Stimulated activated CD8-positive, alpha-beta memory T cell treated with anti-CD3 and anti-CD28 coated beads, Interleukin-2, amount 100 ng/mL, for 48 hours (primary cell): ENCODE measurements at regions not wholly inside any gene's neighbourhood (a gene's known extent, or its start where the extent isn't known, plus 50 kb on each side); places are given as distances from the start of the nearest gene placed in this dataset.

Experiments
- DNase-seq, 2 donors: peaks; one replicate each; pipeline ENCODE4 v3.0.0-alpha.2; 2020; ENCODE audit warnings: low read depth in 2 of 2

DNA sequence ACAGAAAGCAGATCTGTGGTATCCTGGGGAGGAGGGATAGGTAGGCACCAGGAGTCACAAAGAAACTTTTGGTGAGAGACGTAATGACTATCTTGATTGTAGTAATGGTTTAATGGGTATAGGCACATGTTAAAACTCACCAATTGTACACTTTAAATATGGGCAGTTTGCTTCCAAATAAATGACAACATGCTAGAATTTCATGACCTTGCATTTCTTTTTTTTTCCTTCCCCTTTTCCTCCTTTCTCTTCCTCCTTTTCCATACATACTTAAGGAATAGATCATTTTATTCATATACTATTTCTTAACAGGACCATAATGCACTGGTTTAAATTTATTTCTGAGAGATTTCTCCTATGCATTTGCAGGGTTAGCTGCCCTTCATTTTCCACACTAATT lies 341.8 kb downstream of the TMEM182 start:
- DNase-seq = no peak

DNA sequence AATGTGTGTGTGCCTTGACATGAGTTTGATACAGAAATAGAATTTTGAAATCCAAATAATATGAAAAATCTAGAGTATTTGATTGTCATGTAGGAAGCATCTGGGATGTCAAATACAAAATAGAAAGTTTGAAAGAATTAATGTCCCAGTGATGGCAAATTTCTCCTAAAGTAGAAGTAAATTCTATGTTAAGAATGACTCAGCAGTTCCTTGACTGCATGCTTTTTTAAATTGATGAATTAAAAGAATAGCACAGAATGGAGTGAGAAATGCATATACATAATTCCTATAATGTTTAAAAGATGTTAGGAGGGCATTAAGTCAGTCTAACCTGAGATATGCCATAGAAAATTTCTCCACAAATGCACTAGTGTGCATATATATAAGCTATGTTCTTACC lies 357.5 kb downstream of the TMEM182 start:
- no peak for DNase-seq

DNA sequence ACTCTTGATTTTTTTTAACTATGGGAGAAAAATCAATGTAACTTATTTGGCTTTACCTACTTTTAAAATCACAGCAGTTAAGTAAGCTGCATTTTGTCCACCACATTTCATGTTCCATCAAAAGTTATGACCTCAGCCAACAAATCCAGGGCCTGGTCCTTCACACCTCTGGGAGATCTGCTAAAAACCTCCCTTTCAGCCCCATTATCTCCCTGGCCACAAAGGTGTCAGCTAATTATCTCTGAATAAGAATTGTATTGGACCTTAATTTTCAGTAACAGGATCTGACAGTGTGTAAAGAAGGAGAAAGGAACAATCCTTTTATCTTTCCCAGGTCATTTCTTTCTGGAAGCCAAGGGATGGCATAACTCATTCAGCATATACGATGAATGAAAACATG lies 359.3 kb downstream of the TMEM182 start:
- DNase-seq = no peak

DNA sequence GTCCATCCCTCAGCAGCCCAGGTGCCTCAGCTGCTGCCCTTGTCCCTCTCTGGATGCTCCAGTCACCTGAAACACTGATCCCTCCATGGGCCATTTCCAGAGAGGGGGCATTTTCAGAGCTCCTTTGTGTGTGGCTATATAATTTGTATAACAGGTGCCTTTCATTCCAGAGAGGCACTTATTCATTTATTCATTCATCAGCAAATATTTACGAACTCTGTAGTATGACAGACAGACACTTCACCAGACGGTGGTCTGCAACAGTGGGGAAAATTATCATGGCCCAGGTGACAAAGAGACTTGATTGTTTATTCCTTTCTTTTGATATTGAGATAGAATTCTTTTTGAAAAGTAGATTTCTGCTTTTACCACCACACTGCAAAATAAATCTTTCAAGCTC lies 361.7 kb downstream of the TMEM182 start:
- no peak for DNase-seq

DNA sequence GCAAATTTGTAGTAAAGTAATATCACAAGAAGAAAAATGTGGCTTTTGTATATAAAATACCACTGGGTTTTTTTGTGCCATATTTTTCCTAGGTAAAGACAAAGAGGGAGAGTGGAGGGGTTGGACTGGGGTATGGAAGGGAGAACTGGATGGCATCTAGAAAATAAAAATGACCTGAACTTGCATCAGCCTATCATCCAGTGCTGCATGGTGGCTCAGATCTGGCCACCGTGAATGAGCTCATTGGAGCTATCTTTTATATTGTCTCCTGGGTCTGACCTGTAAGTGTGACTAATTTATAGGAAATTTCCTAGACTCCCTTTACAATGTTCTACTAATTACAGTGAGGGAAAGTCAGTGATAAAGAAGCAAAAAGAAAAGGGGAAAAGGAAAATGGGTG lies 369.0 kb downstream of the TMEM182 start:
- DNase-seq = no peak

DNA sequence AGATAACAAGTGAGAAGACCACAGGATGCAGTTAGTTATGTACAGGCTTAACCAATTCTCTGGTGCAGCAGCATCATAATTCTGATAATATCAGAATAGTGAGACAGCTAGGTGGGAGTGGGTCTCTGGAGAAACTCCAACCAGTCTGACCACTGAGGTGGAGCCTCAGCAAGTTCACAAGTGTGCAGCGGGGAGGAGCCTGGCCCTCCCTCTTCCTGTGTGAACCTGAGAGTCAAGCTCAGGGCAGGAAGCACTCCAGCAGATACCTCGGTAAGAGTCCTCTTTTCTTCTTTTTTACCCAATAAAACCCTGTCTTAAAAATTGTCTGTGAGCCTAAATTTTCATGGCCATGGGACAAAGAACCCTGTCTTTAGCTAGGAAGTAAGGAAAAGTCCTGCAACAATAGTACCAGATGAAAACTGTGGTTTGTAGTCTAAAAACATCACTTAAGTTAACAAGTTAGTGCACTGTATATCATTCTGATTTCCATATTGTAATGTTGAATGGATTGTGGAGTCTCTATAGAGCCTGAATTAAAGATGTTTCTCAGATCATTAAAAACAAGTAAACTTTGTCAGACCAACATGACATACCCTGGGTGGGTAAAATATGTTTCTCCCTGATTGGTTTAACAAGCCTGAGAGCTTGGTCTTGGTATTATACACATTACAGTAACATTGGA lies 370.8 kb downstream of the TMEM182 start:
- no peak for DNase-seq

DNA sequence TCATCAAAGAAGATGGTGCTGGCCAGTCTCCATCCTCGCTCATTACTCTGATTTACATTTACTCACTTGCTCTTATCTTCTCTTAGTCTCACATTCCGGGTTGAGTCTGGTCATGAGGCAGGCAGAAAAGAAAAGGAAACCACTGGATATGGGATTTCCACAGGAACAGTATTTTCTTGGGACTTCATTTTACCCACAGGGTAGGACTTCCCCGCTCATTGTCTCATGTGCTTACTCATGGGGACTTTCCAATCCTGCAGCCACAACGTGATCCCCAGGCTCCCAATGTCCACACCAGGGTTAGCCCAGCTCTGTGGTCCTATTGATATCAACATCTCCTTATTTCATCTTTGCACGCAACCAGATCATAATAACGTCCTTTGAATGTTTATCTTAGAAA lies 373.8 kb downstream of the TMEM182 start:
- DNase-seq = no peak

DNA sequence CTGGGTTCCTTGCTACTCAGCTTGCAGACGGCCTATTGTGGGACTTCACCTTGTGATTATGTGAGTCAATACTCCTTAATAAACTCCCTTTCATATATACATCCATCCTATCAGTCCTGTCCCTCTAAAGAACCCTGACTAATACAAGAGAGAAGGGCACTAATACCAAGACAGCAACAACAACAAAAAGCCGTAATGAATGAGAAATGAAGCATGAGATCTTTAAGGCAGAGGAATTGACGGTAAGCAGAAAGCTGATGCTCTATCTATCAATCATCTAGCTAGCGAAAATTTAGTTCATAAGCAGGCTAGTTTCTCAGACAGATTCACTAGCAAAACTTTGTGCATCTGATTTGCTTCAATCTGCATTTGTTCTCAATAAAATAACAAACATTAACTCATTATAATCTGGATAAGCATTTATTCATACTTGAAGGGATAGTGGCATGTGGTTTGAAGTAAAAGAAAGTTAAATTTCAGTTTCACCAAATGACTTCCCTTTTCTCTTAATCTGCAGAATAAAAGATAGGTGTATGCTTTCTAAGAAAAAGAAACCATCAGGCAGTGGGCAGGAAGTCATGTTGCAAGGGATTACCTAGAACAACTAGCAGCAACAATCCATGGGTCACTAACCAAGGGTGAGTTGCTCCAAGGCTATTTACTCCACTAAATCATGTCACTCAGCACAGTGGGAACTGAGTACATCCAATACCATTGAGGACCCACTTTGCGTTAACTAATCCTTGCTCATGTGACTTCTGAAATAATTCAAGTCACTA lies 376.5 kb downstream of the TMEM182 start:
- no peak for DNase-seq

DNA sequence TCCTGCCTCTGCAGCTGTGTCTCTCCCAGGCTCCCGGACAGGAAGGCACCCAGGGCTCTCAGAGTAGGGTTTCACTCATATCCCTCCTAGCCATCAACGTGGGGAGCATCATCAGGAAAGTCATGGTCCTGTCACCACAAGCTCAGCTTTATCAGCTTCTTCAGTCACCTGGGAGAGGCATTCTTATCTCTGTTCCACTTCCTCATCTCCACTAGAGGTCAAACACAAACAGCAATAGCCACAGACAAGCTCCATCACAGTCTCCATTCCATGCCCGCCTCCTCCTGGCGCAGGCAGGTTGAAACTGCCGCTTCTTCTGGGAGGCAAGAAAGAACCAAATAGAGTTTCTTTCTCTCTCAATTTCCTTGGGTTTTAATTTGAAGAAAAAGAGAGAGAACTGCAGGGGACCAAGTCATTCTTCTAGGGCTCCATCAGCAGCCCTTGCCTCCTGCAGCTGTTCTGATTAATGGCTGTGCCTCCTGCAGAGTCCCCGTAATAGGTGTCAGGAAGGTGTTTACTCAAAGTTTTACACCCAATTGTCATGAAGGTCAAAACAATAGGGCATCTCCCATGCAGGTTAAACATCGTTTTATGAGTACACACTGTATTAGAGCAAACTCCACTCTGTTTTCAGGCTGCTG lies 377.9 kb downstream of the TMEM182 start:
- no peak for DNase-seq

DNA sequence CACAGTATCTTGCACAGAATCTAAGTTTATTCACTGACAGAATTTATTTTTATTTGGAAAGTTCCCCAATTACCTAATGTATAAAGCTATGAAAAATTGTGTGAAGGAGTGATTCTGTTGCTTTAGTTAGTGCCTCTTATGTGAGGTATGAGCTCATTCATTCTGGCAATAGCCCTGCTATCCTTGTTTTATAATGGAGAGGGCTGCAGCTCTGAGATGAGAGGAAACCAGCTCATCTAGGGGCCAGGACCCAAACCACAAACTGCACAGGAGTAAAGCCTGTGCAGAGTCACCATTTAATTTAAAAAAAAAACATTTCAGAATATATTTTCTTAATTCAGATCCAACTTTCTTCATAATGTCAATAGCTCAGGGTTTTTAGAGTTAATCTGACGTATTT lies 383.0 kb downstream of the TMEM182 start:
- DNase-seq = no peak

DNA sequence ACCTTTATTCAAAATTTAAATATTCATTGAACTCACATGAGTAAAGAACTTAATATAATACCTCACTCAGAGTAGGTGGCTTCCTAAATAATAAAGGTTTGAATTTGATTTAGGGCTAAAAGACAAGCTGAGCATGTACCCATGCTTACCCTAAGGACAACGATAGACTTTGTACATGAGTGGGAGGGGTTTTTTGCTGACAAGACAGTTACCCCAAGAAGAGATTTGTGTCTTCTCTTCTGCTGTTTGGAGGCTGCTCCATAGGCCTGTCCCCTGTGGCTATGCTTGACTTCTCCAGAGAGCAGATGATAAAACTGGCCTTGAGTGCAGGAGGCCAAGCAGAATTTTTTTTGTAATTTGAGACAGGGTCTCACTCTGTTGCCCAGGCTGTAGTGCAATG lies 383.9 kb downstream of the TMEM182 start:
- no peak for DNase-seq

DNA sequence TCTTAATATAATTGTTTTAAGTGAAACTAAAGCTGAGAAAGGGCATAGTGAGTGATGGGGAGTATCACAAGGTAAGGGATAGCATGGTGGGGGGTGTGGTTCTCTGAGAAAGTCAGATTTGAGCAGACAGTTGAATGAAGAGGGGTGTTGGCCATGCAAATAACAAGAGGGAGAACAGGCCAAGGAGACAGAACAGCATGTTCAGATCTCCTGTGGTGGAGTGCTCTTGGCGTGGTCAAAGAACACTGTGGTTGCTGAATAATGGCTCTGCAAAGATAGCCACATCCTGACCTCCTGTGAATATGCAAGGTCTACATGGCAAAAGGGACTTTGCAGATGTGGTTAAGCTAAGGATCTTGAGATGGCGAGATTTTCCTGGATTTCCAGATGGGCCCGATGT lies 389.2 kb downstream of the TMEM182 start:
- DNase-seq = no peak

DNA sequence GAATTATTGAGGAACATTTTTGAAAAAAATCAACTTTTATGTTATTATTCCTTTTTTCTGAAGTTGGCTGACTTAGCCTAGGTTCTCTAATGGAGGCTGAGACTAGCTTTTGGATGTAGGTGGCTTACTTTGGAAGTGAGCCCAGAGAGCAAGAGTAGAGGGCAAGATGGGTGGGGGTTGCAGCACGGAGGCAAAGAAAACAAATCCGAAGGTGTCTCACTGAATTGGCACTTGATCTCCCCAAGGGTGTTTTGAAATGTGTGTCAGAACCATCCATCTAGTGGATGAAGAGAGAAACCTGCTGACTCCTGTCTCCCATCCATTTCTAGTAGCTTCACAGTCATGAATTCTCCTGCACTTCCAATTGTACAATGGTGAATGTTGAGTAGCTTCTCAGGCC lies 390.7 kb downstream of the TMEM182 start:
- DNase-seq = no peak

DNA sequence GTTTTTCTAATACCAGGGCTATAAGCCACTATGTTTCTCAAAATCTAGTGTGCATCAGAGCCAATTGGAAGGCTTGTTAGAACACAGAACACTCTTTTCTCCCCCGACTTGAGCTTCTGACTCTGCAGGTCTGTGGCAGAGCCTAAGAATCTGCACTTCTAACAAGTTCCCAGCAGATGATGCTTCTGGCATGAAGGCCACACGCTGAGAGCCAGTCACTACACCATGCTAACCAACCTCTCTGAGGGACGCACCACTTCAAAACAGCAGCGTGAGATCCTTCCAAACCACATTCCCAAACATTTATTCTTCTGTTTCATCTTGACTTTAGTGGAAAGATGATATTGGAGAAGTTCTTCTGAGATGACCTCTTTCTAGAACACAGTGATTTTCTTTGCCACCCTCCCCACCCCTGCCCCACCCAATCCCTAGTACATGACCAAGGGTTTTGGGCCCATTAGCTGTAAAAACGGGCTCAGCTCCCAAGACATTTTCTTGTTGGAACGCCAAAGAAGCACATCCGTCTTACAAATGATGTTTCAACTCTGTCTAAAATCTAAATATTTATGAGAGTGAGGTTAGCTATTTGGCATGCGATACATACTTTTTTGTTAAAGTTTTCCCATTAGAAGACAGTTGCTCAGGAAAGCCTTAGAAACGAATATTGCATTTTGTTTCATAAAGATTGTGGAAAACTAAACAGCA lies 391.9 kb downstream of the TMEM182 start:
- no peak for DNase-seq

DNA sequence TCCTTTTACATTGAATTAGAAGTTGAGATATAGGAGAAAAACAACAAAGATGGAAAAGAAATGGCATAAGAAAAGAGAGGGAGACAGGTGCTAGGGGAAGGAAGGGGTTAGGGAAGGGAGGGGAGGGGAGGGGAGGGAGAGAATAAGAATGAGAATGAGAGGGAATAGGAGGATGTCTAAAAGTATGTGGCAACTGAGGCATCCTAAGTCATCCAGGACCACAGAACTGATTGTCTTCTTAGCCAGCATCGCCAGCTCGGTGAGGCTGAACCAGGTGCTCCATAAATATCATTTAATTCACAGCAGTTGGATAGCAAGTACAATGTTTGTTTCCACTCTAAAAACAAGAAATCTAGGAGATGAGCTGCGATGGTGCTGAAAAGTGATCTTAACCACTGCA lies 393.5 kb downstream of the TMEM182 start:
- no peak for DNase-seq

DNA sequence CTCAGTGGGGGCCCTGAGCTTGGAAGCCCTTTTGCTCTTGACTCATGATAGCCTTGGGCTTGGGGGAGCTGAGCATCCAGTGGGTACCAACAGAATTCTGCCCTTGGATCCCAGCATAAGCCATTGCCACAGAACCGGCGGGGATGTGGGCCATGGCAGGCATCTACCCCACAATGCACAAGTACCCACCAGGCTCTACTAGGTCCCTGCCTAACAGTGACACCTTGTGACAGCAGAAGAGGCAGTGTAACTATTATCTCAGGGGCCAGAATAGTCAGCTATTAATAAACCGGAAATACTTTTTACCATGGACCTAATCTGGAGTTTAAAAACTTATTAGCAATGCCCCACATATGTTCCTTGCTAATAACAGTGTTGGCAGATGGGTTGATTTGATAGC lies 397.2 kb downstream of the TMEM182 start:
- no peak for DNase-seq

DNA sequence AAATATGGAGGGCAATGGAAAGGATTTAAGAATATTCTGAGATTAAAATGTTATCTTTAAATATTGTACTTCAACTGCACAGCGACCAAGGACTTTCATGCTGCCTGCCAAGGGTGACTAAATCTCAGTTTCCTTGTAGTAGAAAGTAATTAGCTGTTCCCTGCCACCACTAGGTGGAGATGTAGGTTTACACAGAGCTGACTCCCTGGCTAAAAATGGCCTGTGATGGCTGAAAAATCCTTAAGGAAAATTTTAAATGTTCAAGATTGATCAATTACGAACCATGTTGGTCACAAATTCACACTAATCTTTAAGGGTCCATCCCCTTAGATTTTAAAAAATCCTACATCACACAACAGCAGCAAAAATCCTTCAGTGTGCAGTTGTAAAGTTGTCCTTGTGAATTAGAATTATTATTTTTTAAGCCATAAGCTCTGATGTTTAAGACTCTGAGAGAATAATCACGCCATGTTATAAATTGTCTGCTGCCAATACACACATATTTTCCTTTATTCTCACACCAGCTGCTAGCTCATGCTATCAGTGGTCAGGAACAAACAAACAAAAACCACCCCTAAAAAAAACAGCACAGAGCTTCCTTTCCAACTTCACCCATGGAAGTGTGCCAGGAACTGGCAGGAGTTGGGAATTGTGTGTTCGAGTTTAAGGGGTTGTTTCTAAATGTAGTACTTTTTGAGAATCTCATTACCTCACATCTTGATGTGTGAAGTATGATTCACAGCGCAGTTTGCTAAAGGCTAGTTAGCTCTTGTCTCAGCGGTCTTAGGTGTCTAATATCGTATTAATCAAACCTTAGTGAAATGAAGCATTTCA lies 399.8 kb downstream of the TMEM182 start:
- no peak for DNase-seq

DNA sequence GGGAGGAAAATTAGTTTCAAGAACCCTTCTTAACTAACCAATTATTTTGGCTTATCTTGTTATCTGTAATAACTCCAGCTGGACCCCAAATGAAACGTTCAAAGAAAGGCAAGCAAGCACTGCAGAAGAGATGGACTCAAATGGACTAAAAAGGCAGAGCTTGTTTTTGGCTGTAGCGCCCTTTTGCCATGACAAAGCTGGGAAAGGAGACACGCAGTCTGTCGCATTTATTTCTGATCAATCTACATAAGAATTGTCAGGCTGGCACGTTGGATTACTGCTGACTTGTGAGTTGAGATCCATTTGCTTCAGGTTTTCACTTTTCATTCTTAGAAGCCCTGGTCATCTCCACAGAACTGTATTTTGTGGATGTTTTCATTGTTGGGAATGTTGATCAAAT lies 402.9 kb downstream of the TMEM182 start:
- DNase-seq = no peak

DNA sequence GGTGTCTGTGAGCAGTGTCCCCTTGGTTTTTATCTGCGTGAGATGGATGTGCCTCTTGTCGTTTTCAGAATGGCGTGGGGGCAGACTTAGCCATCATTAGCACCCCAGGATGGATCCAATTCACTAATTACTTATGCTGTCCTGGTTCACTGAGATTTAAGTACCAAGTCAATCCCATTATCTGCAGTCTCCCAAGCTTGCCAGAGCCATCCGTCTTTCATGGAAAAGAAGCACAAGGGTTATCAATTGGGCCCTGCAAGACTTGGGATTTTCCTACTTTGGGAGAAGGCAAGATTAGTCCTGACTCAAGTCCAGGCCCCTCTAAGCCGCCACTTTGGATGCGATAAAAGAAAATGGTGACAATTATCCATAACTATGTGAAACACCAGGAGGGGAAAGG lies 404.0 kb downstream of the TMEM182 start:
- DNase-seq = no peak

DNA sequence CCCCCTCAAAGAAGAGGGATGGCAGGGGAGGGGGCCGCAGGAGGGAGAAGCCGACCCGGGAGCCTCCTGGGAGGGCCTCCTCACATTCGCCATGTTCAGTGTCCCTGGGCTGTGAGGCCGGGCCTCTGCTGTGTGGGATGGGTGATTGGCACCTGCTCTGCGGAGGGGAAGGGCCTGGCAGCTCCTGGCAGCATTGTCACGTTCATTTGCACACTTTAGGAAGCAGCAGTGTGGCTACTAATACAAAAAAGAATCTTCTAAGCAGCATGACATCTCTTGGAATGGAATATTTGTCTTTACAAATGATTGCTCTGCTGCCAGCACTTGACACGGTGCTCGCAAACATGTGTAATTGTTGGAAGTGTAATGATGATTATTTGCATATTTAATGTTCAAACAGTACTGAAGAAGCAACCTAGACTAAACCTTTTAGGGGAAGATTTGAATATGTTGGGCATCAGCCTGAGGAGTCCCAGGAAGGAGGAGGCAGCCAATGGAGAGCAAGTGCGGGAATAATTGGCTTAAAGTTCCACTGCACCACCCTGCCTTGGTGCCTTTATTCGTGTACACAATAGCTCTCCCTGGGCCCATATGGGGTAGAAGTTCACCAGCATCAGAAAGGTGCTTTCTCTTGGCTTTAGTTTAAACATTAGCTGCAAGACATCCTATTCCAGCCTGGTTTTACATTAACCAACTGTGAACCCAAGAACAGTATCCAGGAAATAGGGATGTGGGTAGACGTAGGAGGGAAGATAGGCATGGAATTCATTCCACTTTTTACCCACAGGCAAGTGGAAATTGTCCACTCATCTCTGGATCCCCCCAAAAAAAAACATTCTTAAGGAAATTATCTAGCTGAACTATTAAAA lies 404.9 kb downstream of the TMEM182 start:
- DNase-seq = no peak

DNA sequence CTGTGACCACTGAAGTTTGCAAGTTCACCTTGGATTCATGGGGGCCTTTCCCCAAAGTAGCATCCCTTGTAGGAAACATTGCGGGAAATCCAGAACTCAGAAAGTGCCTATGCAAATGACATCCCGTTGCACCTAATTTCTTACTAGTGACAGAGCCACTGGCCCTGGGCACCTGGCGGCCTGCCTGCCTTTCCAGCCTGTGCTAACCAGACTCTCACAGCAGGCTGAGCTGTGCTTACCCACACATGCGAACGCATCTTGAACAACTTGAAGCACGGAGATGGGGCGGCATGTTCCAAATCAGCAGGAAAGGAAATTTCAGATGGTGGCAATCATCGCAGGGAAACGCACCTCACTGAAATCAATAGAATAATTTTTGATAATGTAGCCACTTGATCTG lies 405.8 kb downstream of the TMEM182 start:
- DNase-seq = no peak
